GM19468 (cell line): ENCODE measurements at regions not wholly inside any gene's neighbourhood (a gene's known extent, or its start where the extent isn't known, plus 50 kb on each side); places are given as distances from the start of the nearest gene placed in this dataset.

Experiments
- ATAC-seq: cut with Tn5 transposase; IDR thresholded peaks from one replicate; pipeline ENCODE4 v1.9.1; 2021; ENCODE audit warnings: mild to moderate bottlenecking, moderate library complexity, moderate number of reproducible peaks; ENCODE audit not compliant: unreplicated experiment; ENCODE audit errors: extremely low read depth

GRCh38 chr11:13103962-13104554, 94.9 kb downstream of the RASSF10 start:
- no peak for ATAC-seq

DNA sequence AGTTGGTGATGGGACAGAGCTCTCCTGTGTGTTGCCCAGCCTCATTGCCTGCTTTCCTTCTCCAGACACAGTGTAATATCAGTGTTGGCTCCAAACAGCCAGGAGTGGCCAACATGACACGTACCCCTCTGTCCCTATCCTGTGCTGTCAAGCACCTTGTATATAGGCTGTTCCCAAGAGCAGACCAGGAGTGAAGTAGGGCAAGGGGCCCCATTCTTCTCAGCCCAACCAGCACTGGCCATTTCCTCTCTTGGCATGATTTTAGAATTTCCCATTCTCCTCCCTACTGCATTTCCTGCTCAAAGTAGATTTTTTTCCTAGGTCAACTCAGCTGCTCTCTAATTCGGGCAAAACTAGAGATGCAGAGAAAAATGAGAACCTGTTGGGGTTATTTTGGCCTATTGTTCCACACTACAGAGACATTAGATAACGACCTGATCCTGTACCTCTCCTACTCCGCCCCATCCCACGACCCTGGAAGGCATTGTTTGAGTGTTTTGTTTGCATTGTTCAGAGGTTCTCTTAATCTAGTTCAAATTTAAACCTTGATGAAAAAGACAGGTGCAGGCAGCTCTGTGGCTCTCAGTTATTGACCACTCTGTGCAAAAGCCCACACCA, 95.6 kb downstream of the RASSF10 start:
- ATAC-seq, result no peak

- ATAC-seq, result peak; percentile 61
Measured at GRCh38 chr11:13105237-13105844, 96.2 kb downstream of the RASSF10 start.

- ATAC-seq, result no peak
Measured at GRCh38 chr11:13107544-13108044, 98.5 kb downstream of the RASSF10 start.

DNA sequence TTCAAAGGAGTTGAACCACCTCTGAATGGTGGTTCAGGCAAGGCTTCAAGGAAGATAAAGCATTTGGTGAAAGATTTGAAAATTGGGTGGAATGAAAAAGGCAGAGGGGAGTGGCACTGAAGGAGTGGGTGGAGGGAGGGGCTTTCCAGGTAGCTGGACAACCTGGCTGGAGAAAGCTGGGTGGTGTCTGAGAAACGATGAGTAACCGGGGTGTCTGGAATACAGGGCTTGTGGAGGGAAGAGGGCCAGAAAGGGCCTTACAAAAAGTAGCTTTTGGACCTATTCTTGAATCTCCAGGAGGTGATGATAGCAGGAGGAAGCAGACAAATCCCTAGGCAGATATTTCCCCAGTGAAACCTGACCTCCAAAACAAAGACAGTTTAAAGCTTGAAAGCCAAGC, 99.3 kb downstream of the RASSF10 start:
- no peak for ATAC-seq

DNA sequence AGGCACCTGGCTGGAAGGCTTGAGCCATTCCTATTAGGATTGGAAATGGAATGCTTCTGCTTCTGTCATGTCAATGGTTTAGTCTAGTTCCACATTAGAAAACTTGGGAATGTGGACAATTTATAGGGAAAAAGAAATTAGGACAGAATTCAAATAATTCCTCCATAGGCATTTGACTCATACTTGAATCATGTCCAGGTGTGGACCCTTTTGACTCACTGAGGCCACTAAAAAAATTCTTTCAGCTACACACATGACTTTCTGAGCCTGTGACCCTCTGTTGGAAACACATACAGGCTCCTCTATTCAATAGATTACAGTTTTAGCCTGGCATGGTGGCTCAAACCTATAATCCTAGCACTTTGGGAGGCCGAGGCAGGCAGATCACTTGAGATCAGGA, 100.5 kb downstream of the RASSF10 start:
- no peak for ATAC-seq

DNA sequence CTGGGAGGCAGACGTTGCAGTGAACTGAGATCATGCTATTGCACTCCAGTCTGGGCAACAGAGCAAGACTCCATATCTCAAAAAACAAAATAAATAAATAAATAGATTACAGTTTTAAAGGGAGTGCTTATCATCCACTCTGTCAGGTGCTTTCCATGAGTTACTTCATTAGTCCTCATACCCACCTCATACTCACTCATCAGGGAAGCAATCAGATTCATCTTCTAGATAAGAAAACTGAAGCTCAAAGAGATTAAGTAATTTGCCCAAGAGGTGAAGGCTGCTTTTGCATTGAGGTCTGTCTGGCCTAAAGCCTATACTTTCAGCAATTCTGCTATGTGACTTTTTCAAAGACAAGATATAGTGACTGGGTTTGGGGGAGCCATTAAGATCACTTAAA, 101.0 kb downstream of the RASSF10 start:
- no peak for ATAC-seq

DNA sequence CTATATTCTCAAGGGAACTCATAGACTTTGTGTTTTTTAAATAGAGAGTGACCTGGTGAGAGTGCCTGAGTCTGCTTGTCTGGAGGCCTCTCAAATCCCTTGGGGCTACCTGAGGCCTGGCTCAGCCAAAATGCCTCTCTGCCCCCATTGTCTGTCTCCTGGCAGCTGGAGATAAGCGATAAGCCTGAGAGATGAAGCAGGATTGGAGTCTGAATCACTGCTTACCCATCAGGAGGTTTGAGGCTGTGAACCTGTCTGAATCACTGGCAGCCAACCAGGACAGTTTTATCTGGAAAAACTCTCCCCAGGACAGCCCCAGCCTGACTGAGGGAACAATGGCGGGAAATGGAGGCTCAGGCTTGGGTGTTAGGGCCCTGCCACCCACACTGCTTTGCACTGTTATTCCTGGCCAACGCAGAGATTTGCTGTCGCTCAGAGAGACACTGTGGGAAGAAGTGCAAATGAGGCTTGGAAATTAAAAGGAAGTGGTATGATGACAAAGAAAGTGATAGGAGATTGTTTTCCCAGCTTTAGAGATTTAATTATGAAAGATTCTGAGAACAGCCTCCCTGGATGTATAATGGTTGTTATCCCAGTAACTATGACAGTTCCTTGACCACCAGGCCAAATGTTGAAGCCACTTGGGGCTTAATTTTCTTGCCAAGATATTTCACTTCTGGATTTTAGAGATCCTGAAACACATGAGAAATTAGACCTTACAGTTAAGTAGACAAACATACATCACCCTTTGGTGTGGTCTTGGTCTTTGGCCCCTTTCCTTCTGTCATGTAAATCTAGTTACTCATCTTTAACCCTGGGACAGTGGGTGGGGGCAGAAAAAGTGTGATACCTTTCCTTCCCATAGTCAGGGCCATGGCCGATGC, 102.1 kb downstream of the RASSF10 start:
- ATAC-seq, result no peak

- no peak for ATAC-seq
Measured at GRCh38 chr11:13111813-13112130, 102.7 kb downstream of the RASSF10 start.

- ATAC-seq, result no peak
Measured at GRCh38 chr11:13114566-13115379, 105.7 kb downstream of the RASSF10 start.

- ATAC-seq, result no peak
Measured at GRCh38 chr11:13115380-13115675, 106.2 kb downstream of the RASSF10 start.

- ATAC-seq, result no peak
Measured at GRCh38 chr11:13116491-13116890, 107.4 kb downstream of the RASSF10 start.

DNA sequence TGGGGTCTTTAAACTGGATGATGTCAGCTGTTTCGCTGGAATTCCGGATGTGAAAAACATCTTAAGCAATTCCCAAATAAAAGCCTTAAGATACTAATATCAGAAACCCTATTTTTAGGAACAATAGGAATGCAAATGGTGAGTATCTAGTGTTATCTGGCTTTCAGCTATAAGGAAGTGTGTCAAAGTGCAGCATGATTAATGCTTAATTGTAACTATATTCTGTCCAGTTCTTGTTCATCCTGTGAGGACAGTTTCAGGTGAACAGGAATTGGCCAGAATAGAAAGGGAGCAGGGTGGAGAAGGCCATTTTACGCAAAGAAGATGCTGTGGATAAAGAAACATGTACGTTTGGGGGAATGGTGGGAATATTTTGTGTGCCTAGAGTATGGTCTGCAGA, 108.2 kb downstream of the RASSF10 start:
- ATAC-seq, result no peak

- ATAC-seq, result no peak
Measured at GRCh38 chr11:13118194-13118593, 109.1 kb downstream of the RASSF10 start.

- ATAC-seq, result no peak
Measured at GRCh38 chr11:13118650-13119049, 109.5 kb downstream of the RASSF10 start.

- no peak for ATAC-seq
Measured at GRCh38 chr11:13119361-13119760, 110.2 kb downstream of the RASSF10 start.

- no peak for ATAC-seq
Measured at GRCh38 chr11:13119941-13120520, 110.9 kb downstream of the RASSF10 start.

GRCh38 chr11:13120691-13121090, 111.6 kb downstream of the RASSF10 start:
- ATAC-seq, result no peak

DNA sequence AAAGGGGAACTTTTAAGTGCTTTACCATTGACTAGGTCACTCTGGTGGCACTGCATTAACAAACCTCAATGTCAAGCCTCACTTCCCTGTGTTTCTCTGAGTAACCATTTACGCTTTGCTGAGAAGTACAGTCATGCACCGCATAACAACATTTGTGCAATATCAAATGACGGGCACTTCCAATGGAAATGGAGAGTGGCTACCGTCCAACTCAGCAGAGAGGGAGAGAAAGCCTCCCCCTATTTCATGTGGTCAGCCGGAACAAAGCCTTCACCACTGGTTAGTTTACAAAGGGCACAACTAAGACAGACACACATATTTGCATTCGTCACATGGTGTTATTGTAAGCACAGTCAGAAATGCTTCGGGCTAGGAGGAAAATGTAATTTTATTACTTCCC, 117.3 kb downstream of the RASSF10 start:
- no peak for ATAC-seq

DNA sequence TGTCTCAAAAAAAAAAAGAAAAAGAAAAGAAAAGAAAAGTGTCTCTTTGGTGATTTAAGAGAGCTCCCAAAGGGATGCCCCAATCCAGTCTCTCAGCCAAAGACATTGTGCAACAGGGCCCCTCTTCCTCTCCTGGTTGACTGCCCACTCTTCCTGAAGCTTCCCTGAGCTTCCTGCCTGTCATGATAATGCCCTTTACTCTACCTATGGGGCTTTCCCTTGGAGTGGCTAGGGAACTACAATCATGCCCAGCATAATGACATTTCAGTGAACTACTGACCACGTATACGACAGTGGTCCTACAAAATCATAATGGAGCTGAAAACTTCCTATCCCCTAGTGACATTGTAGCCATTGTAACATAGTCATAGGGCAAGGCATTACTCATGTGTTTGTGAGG, 118.0 kb downstream of the RASSF10 start:
- no peak for ATAC-seq
